Activated T-cell treated with anti-CD3 and anti-CD28 coated beads for 1 hour (primary cell): ENCODE measurements at regions not wholly inside any gene's neighbourhood (a gene's known extent, or its start where the extent isn't known, plus 50 kb on each side); places are given as distances from the start of the nearest gene placed in this dataset.

Experiments used
- DNase-seq: peaks from one replicate; pipeline ENCODE4 v3.0.0-alpha.2; 2020; ENCODE audit warnings: low read depth

- no peak for DNase-seq
Observed at GRCh38 chr2:145994910-145995309, 1475.0 kb upstream of the ZEB2 start.

GRCh38 chr2:145992572-145992971, 1472.7 kb upstream of the ZEB2 start:
- DNase-seq = no peak

DNA sequence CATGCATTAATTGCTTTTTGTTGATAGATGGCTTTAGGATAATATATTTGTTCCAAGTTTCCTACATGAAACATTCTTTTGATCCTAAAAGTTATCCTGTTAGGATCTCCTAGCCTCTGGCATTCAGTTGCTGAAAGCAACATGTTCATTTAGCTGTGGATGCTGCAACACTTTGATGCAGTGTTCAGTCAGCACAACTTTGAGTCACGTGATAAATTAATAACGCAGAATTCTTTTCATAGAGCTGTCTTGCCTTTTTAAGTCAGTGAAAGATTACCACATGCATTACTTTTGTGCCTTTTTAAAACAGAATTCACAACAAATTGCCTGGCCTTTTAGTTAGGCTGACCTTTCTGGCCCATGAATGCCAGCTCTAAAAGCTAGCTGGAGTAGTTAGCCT, 1467.9 kb upstream of the ZEB2 start:
- no peak for DNase-seq

DNA sequence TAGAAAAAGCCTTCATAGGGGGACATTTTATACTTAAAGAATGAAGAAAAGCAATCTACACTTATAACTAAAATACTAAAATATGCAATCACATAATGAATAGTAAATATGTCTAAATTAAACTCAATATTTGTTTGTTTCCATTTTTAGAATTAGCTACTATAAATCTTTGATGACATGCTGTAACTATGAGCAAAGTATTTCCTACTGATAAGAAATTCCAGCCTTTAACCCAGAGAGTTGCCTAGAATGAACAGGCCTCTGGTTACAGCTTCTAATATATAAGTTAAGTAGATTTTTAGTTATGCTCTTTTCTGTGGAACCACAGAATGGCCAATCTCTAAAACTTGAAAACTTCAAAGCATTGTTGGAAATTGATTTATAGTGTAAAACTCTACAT, 1465.6 kb upstream of the ZEB2 start:
- no peak for DNase-seq

- no peak for DNase-seq
Observed at GRCh38 chr2:145984580-145984979, 1464.7 kb upstream of the ZEB2 start.

- no peak for DNase-seq
Observed at GRCh38 chr2:145980318-145980717, 1460.4 kb upstream of the ZEB2 start.

DNA sequence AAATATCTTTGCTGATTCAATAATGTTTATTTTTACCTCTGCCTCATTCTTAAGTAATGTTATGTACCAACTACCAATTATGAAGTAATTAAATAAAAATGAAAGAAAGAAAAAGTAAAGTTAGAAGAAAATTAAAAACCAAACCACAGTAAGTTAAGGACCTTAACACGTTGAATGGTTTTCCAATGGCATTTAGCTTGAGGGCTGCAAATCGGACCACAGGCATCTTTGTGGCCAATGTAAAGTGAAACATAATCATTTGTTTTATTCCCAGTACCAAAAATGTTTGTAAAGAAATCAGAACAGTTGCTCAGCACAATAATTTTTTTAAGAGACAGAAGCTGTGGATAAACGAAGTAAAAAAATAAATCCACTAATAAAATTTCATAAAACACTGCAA, 1455.5 kb upstream of the ZEB2 start:
- DNase-seq = no peak

GRCh38 chr2:145961846-145962245, 1441.9 kb upstream of the ZEB2 start:
- no peak for DNase-seq

DNA sequence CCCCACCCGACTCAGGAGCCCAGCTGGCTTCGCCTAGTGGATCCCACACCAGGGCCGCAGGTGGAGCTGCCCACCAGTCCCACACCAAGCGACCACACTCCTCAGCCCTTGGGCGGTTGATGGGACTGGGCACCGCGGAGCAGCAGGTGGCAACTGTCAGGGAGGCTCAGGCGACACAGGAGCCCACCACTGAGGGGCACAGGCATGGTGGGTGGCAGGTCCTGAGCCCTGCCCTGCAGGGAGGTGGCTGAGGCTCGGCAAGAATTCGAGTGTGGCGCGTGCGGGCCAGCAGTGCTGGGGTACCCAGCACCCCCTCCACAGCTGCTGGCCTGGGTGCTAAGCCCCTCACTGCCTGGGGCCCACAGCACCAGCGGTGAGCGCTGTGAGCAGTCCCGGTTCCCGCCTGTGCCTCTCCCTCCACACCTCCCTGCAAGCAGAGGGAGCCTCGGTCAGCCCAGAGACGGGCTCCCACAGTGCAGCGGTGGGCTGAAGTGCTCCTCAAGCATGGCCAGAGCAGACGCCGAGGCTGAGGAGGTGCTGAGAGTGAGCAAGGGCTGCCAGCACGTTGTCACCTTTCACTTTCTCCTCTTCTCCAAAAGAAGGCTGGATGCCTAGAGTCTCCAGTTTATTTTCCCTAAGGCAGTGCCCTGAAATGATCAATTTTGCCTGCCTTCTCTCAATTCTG, 1440.7 kb upstream of the ZEB2 start:
- no peak for DNase-seq

GRCh38 chr2:145958611-145959010, 1438.7 kb upstream of the ZEB2 start:
- no peak for DNase-seq

DNA sequence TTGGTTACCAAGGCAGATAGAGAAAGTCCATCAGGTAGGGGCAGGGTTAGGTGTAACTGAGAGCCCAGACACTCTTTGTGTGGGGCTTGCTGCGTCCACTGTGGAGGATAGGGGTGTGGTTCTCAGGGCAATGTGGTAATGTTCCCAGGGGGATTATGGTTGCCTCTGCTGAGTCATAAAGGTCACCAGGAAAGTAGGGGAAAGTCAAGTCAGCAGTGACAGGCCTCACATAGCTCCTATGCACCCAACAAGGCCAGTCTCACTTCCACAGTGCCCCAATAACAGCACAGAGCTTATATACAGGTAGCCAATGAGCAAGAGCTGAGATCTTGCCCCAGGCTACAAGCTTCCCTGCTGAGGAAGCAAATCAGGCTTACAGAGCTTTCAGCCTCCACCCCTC, 1438.0 kb upstream of the ZEB2 start:
- no peak for DNase-seq

GRCh38 chr2:145939949-145940348, 1420.0 kb upstream of the ZEB2 start:
- no peak for DNase-seq

- no peak for DNase-seq
Observed at GRCh38 chr2:145935016-145935415, 1415.1 kb upstream of the ZEB2 start.

- DNase-seq = no peak
Observed at GRCh38 chr2:145931781-145932395, 1412.0 kb upstream of the ZEB2 start.

GRCh38 chr2:145930318-145930717, 1410.4 kb upstream of the ZEB2 start:
- no peak for DNase-seq

GRCh38 chr2:145927131-145927950, 1407.4 kb upstream of the ZEB2 start:
- DNase-seq = no peak

DNA sequence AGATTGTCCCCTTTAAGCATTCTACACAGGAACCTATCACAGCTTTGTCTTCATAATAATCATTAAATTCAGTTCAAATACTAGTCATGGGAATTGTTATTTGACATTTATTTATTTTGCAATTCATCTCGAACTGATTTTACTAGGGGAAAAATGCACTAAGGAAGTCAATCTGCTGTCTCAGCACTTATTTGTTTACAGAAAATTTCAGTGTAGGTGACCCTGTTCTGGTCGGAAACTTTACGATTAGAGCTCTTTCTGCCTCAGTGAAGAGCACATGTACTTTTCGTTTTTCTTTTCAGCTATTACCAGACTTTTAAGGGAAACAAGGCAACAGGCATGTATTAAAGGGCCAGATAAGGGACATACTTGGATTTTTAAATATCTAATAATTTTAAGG, 1405.7 kb upstream of the ZEB2 start:
- no peak for DNase-seq

DNA sequence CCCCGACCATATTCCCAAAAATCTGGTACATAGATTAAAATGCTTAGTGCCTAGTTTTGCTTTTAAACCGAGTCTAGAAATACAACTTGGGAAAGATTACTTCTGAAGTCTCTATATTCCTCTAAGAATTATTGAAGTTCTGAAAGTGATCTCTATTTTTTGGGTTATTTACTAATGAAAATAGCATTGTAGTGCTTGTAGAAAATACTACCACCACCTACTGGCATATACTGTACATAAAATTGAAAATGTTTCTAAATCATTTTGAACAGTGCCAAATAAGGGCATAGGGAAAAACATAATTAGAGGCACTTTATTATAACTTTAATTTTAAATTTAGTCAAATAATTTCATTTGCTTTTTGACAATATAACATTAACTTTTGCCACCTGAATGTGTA, 1399.6 kb upstream of the ZEB2 start:
- DNase-seq = no peak

- no peak for DNase-seq
Observed at GRCh38 chr2:145918951-145919350, 1399.0 kb upstream of the ZEB2 start.

- DNase-seq = no peak
Observed at GRCh38 chr2:145916799-145917198, 1396.9 kb upstream of the ZEB2 start.

DNA sequence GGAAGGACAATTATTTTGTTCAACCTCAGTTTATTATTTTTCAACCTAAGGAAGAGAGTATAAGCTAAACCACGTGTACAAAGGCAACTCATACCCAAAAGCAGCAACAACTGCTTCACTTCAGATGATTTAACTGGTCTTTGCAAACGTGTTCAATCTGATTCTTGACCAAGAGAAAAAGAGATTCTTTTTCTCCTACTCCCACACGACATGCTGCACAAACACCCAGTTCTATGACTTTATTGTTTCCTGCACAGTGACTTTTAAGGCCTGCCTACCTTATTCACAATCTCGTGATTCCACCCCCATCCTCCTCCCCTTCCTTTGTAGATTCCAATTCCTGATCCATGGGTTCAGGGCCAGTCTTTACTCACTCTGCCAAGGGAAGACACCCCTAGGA, 1394.8 kb upstream of the ZEB2 start:
- DNase-seq = no peak

GRCh38 chr2:145910416-145910815, 1390.5 kb upstream of the ZEB2 start:
- DNase-seq = no peak

GRCh38 chr2:145909766-145910165, 1389.8 kb upstream of the ZEB2 start:
- no peak for DNase-seq
